GM18873 (cell line): ENCODE measurements at regions not wholly inside any gene's neighbourhood (a gene's known extent, or its start where the extent isn't known, plus 50 kb on each side); places are given as distances from the start of the nearest gene placed in this dataset.

Experiments used
- ATAC-seq: cut with Tn5 transposase; IDR thresholded peaks from one replicate; pipeline ENCODE4 v1.9.1; 2021; ENCODE audit warnings: mild to moderate bottlenecking, moderate library complexity, moderate number of reproducible peaks; ENCODE audit not compliant: unreplicated experiment, low FRiP score

DNA sequence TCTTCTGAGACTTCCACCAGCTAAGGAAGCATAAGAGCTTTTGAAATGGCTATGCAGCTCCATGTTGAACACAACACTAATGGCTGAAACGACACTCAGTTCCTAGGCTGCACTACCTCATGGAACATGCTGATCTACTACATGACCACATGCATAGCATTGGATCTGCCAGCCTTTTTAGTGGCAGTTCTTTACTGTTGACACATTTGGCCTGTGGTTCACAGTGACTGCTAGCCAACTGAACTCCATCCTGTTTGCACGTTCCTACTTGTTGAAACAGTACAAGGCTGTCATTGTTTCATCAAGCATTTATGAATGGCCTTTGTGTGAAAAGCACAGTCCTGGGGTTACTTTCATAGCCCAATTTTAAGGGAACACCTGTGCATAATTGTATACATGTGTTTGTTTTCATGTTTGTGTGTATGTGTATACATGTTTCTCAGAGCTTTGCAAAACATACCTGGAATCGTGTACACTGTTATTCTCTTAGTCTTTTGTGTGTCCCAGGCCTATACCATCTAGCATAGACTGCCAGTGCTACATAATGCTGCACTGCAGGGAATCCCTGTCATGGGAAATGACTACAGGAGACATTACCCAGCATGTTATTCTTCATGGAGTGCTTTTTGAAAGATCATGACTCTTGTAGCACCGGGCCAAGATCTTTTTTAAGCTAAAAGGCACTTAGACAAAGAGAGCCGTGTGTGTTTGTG is 179.6 kb upstream of the ESRRG start:
- ATAC-seq = no peak

DNA sequence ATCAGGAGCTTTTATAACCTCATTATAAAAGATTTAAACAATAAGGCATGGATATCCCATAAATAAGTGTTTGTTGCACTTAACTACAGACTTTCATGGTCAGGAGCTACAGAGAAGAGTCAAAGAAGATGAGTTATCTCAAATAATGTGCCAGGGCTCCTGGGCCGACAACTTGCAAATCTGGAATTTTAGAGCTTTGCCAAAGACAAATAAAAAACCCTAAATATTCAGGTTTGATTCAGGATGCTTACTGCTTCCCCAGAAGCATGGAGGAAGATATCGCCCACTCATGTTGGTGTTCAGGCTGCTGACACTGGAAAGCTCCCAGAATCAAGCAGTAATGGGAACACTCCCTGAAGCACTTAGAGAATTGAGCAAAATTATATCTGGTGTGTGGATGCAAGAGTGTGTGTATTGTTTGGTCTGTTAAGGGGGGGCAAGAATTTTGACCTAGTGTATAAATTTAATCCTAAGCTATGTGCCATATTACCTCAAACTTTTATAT is 176.9 kb upstream of the ESRRG start:
- ATAC-seq = no peak

DNA sequence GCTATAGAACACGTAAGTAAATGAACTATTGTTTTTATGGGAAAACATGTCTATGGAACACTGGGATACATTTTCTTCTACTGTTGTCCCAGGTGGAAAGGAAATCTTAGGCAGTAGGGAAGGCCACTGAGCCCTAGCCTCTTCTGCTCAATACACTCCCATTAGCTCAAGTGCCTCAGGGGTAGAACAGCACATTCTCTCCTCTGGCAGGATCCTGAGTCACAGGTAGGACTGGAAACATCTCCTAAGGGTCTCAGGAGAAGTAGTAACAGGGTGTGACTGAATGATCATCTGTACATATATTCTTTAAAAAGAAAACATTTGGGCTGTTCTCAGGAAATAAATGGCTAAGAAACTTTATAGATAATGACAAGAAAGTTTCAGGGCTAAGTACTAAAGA is 175.6 kb upstream of the ESRRG start:
- ATAC-seq = no peak

DNA sequence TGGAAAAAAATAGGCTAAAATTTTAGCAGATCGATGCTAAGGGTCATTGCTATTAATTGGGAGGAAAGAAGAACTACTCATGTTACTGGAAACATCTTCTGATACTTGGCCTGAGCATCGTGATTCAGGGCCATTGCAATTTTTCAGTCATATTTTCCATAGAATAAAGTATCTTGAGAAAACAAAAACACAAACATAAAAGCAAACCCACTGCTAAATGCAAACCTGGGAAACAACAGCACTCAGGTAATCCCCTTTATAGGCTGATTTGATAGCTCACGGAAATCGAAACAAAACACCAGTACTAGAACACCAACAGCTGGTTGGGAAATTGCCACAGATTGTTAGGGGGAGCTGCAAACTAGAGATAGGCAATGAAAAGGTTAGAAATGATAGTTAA is 172.9 kb upstream of the ESRRG start:
- no peak for ATAC-seq

DNA sequence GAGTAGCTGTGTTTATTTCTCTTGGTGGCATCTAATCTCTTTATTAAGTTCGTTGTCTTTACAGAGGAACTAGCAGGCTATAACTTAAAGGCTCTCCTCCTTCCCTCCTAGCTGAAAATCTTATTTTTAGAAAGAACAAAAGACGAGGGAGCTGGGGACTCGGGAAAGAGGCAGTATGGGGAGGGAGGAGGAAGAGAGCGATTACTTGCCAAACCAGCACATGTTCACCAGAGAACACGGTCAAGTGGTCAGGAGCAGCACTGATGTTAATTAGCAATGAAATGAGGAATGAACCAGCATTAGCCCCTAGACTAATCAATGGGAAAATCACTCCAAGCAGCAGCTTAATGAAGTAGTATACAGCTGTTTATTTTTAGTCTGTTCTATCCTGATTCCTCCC is 171.3 kb upstream of the ESRRG start:
- ATAC-seq = no peak

DNA sequence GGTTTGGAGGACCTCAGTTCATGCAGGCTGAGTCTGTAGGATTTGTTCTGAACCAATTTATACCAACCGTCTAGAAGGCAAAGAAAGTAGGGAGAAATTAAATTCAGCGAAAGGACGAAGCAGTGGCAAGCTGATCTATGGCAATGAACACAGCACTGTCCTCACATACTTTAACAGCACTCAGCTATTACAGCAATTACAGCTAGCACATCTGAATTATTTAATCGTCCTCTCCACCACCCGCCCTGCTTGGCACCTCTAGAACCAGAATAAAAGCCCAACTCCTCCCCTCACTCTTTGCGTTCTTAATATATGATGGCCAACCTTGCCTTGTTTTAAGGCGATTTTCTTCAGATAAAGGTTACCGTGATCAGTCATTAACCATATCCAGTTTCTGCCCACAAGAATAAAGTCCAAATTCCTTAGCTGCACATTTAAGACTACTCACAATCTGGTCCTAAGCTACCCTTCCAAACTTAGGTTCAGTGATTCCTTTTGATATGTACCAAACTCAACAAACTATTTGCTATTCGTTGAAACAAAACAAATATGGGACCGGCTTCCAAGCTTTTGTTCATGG is 169.4 kb upstream of the ESRRG start:
- no peak for ATAC-seq

DNA sequence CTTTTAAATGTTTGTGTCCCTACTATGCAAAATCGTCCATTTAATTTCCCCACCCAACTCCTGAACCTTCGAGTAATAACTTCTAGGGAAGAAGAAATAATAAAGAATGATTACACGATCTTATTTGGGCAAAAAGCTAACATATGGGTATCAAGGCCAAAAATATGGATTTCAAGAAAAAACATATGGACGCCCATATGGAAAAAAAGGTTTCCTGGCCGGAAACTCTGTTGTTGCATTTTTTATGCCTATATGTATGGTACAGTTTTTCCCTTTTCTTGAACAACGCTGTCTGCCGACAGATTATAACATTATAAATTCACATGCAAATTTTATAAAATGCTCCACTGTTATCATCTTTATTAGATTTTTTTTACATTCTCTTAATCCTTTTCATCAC is 167.6 kb upstream of the ESRRG start:
- no peak for ATAC-seq

DNA sequence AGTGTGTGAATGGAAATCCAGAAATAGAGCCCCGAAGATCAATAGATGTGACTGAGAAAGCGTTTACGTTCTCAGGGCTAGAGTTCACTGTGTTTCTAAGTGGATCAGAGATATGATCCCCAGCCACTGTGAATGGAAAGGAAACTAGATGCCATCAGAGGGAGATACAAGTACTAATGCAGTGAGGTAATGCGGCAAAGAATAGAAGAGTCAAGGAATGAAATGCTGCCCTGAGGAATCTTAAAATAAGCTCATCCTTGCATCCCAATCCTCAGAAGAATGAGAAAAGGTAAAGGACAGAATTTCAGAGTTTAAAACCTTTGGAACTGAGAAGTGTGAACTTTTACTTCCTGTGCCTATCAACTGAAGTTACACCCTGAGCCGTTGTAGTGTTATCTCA is 165.5 kb upstream of the ESRRG start:
- ATAC-seq = no peak

DNA sequence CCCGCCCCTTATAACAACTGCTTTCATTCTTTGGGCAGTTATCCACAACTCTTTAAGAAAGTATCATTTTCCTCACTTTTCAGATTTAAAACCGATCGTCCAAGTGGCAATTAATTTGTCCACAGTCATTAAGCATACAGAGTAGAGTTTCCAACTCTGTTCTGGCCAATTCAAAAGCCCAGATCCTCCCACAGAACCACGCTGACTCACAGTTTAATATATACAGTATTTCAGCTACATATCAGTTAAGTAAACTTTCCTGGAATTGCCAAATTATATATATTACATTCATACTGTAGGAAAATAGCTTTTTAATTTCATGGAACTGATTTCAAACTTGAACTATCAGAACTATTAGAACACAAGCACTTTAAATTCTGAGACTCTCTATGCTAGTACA is 163.8 kb upstream of the ESRRG start:
- ATAC-seq = no peak

DNA sequence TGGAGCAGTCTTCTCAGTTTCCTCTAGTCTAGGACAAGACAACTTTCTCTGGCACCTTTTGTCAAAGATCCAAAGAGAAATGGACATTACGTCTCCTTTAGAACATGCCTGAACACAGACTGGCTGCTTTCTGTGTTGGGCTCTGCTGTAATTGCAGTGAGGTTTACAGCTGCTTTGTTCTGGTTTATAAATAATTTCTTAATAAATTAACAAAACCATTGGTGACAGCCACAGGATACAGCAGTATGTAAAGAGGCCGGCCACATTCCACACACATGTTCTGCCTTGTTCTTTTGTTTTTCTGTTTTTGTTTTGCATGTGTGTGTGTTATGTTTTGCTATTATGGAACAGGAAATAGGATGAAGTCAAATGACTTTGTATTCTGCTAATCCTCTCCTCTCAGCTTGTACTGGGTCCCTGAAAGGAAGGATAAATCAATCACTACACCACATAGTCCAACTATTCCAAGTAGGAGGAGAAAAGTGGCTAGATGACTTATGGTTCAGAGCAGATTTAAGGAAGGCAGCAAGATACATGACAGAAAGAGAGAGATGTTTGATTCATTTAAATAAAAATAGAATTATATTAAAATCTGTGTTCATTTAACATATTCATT is 161.5 kb upstream of the ESRRG start:
- no peak for ATAC-seq

DNA sequence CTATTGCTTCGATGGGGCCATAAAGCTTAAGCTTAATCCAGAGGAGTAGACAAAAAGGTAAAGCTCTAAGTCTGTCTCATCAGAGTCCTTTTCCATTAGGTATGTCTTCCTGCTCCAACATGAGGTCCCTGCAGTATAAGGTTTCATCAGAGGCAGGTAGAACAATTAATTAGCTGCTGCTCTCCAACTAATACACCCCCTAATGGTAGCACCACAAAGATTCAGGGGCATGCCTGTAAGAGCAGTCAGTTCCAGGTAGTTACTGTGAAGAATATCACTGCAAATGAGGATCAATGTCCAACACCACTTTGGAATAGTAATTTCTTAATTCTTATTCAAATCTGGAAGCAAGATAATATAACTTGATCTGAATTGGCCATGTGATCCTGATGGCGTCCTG is 160.3 kb upstream of the ESRRG start:
- no peak for ATAC-seq

DNA sequence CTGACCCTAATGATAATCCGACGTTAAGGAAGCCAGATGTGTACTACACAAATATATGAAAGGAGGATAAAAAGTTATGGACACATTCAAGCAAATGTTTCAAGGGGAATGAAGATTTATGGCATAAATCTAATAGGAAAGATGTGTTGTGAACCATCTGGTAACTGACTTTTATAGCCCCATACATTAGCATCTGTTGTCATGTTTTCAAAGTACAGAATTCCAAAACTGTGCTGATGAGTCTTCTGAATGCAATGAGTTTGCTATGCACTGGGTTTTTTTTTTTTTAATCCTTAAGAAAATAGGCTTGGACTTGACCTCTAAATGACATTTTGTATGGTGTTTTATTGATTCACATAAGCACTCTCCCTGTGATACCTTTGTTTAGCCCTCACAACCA is 158.5 kb upstream of the ESRRG start:
- ATAC-seq = no peak

DNA sequence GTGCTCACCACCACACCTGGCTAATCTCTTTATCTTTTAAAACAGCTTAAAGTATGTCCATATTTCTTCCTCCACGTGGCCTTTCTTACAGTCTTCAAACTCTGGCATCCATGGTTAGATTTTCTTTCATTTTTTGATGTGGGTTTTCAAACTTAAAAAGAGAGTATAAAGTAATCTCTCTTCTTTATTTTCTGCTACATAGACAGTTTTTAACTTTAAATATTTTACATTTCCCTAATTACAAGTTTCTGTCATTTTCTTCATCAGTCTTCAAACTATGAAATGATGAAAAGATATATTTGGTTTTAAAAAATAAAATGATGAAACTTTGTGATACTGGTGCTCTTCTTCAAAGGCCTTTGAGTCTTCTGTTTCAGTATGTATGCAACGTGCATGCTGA is 143.5 kb upstream of the ESRRG start:
- no peak for ATAC-seq

DNA sequence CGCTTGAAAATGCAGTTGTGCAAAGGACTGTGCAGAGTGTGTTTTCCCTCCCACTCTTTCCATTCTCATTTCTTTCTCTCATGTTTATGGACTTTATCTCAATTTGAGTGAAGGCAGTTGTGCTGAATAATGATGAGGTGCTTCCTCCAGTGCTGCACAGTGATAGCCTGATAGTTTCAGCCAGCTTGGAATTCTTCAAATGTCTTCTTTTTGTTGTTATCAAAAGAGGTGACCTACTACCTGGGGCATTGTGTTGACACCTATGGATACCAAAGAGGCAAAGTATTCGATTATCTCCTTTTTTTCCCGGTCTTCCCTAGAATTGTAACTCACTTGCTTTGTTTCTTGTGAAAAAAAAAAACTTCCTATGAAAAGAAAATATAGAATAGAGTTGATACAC is 132.6 kb upstream of the ESRRG start:
- no peak for ATAC-seq

DNA sequence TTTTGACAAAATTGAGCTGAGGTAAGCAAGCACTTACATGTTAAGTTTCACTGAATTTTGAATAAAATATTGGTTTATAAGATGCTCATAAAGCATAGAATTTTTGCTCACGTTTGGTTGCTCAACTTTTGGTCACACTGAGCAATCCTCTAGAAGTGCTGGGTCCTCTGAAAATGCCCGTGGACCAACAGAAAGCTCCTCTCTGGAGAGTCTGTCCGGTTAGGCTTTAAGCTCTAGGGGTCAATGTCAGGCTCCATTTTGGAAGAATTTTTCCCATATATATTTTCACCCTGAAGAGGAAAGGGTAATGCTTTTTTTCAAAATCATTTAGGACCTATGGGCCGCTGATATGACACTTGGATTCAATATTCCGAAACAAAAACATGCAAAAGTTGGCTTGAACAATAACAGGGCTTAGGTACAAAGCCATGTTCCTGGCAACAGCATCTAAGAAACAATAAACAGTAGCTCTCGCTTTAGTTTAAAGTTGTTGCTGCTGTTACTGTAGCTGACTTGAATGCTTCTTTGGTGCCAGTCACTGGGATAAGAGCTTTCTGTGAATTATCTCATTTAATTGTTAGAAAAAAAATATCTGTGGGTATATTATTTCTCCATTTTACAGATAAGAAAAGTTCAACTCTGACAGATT is 131.7 kb upstream of the ESRRG start:
- no peak for ATAC-seq

DNA sequence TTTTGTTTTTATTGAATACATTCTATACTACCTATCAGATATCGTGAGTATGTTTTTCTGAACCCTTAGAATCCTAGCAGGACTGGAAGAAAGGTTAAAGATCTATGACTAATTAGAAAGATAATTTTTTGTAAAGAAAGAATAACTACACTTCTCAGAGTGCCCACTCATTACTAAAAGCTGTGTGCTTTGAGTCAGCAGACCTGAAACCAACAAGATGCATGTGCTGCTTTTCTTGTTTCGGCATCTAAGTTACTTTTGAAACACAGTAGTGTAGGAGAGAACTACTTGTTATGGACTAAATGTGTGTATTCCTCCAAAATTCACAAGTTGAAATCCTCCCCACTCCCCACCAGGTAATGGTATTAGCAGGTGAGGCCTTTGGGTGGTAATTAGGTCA is 127.8 kb upstream of the ESRRG start:
- no peak for ATAC-seq

DNA sequence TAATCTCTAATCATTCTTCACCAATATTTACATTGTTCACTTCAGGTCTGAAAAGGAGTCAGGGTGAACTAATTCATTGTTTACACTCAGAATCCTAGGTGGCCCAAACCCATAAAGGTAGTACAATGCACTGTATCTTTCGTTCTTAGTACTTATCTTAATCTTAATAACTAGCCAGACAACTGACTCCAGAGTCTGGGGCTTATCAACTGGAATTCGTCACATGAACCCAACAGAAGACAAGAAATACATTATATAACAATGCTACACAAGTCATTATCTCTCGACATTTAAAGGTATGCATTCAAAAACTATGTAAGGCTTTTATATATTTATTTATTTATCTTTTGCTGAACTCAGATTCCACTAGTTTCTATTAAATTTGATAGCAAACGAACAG is 125.9 kb upstream of the ESRRG start:
- no peak for ATAC-seq

DNA sequence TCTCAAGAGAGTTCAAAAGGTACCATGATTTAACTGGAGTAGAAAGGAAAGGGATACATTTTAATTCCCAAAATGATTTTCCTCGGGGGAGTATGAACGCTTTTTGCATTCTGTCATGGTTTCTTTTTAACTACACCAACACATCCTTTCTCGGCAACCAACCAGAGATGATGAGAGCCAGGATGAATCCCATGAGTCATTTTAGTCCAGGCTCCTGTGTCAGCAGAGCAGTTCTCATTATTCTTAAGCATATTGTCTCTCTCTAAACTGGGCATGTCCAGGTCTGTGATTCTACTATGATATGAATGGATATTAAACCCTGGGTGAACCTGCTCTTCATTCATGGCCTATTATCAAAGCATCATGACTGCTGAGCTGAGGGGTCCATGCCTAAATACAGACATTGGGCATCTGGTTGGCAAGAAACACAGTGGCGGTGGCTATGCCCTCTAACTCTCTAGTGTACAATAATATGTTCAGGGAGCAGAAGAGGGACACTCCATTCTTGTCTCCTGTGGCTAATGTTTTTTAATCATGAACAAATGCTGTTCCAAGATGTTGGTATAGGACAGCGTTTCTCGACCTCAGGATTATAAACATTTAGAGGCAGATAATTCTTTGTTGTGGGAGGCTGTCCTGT is 124.3 kb upstream of the ESRRG start:
- ATAC-seq = no peak

DNA sequence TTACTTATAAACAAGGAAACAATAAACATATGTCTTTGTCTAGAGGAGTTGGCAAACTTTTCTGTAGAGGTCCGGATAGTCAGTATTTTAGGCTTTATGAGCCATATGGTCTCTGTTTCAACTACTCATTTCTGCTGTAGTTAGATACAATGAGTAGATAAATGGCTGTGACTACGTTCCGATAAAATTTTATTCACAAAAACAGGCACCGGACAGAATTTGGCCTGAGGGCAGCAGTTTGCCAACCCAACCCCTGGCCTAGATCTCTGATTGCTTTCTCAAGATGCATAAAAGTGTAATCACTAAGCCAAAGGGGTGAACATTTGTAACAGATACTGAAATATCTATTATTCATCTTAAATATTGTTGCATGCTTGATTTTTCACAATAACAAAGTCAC is 123.1 kb upstream of the ESRRG start:
- ATAC-seq = no peak

DNA sequence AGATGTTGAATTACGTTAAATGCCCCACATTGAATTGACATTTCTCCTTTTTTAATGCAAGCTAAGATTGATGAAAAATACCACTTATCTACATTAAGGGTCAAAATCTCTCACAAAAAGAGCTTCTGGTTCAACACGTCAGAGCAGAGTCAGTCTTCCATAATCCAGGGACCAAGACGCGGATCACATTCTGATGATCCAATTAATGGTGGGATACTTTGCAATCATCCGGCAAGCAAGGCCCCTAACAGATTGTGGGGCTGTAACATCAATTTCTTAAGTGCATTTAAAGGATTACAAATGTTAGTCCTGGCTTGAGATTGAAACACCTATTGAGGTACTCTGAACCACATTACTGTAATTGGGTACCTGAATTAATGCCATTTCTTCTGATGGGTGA is 120.2 kb upstream of the ESRRG start:
- ATAC-seq = no peak

DNA sequence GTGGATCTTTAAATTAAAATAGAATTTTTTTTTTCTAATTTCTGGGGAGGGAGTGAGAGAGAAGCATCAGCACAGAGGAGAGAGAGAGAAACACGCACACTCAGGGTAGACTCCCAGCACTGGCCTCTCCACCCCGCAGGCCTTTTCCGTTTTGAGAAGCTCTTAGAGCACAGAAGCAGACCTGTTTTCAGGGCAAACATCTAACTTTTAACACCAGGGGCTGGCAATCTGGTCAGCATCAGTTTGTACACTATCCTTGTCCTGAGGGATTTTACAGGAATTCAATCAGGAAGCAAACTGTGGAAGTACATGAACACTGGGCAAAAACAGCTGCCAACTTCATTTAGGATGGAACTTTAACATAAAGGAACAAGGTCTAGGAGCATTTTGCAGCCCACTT is 117.9 kb upstream of the ESRRG start:
- no peak for ATAC-seq
